HG02610 (cell line): ENCODE measurements at regions not wholly inside any gene's neighbourhood (a gene's known extent, or its start where the extent isn't known, plus 50 kb on each side); places are given as distances from the start of the nearest gene placed in this dataset.

Experiments used
- ATAC-seq: cut with Tn5 transposase; IDR thresholded peaks from one replicate; pipeline ENCODE4 v1.9.1; 2021; ENCODE audit warnings: mild to moderate bottlenecking, moderate library complexity; ENCODE audit not compliant: unreplicated experiment

DNA sequence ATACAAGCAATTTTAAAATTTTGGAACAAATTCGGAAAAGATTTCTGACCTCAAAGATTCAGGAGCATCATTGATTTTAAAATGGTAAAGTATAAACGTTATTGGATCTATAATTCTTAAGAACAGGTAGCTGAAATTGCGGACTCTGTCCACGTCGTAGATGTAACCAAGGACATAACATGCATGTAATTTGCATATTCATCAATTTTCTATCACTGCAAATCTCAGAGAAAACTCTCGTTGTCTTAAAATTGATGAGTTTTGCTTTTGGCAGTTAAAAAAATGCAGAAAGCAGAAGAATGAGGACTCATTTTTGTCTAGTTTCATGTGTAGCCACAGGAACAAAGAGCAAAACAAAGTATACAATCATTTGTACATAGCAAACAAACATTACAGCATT lies 1094.4 kb downstream of the SI start:
- ATAC-seq, result no peak

- no peak for ATAC-seq
Measured at GRCh38 chr3:163971861-163972260, 1106.4 kb downstream of the SI start.

DNA sequence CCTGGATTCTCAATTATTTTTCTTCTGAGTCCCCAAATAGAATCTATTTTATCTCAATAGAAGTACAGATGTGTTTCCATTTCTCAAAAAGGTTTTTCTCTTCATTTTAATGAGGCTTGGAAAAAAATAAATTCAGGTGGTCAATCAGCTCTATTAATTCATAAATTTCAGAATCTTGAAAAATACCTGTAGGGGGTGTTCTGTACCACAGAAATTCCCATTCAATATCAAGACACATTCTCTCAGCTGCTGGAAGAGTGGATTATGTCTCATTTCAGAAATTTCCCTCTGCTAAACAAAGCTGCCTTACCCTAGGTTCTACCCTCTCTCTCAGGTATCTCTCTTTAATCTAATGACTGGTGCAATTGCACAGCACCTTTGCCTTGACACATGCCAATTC lies 1121.2 kb downstream of the SI start:
- no peak for ATAC-seq

DNA sequence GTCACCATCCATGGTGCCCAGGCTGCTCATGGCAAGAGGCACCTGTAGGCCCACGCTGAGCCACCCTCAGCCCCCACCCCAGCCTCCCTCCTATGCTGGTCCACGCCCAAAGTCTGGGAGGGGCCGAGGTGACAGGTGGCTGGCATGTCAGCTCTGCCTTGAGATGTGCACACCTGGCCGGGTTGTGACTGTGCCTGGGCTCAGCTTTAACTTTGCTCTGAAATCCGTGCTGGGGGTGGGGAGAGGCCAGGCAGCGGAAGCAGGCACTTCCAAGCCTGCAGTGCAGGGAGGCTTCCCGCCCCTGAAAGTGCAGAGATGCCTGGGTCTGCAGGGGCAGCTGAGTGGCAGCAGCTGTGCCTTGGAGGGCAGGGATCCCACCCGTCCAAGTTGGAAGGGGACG lies 1124.8 kb downstream of the SI start:
- no peak for ATAC-seq

- ATAC-seq, result no peak
Measured at GRCh38 chr3:163952499-163952898, 1125.8 kb downstream of the SI start.

- no peak for ATAC-seq
Measured at GRCh38 chr3:163951397-163951987, 1126.8 kb downstream of the SI start.

DNA sequence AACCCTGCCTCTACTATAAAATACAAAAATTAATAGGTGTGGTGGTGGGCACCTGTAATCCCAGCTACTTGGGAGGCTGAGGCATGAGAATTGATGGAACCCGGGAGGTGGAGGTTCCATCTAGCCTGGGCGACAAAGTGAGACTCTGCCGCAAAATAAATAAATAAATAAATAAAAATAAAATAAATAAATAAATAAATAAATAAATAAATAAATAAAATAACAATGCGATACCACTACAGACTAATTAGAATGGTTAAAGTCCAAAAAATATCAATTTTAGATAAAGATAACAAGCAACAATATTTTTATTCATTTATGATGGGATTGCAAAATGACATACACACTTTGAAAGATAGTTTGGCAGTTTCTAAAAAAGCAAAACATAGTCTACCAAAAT lies 1131.5 kb downstream of the SI start:
- no peak for ATAC-seq

- no peak for ATAC-seq
Measured at GRCh38 chr3:163943664-163944063, 1134.6 kb downstream of the SI start.

DNA sequence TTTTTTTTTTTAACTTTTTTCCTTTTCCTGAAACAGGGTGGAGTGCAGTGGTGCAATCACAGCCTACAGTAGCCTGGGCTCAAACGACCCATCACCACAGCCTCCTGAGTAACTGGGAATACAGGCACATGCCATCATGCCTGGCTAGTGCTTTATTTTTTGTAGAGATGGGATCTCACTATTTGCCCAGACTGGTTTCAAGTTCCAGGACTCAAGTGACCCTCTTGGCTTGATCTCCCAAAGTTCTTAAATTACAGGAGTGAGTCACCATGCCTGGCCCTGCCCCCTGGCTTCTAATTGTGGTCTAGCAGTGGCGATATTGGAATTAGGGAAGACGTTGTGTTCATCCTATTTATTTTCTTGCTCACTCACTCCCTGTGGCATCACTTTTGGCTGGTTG lies 1138.4 kb downstream of the SI start:
- no peak for ATAC-seq

- ATAC-seq, result no peak
Measured at GRCh38 chr3:163936543-163936942, 1141.8 kb downstream of the SI start.

GRCh38 chr3:163935411-163935810 lies 1142.9 kb downstream of the SI start:
- no peak for ATAC-seq

GRCh38 chr3:163929069-163929652 lies 1149.1 kb downstream of the SI start:
- ATAC-seq, result no peak

DNA sequence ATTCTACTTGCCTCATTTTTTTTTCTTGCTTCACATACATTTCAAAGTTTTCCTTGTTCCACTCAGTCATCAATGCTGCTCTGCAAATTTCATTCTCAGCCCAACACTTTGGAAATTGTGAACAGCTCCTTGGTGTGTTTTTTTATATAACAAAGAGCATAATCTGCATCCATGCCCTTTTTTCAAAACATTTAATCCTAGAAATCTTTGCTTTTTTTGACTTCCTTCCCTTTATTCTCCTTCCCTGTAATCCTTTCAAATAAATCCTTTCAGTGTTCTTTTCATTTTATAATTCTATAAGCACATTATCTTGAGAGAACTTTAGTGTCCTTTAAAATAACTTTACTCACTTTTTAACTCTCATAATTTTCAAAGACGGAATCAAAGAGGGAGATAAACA lies 1150.8 kb downstream of the SI start:
- ATAC-seq, result no peak

DNA sequence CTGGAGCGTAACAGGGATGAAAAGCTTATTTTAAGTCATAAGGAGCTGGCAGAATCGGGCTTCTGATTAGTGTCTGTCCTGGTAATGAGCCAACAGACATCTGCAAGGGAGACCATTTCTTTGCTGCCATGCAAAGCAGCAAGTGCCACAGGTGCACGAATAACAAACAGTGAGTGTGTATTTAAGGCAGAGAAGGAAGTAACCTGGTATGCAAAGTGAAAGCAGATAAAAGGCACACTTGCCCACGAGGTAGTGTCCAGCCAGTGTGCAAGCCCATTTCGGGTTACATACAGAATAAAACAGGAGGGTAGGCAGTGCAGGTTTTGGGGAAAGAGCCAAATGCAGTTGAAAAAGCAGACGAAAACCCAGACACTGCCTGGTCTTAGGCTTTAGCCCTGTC lies 1153.7 kb downstream of the SI start:
- ATAC-seq, result no peak

GRCh38 chr3:163919154-163919553 lies 1159.1 kb downstream of the SI start:
- ATAC-seq, result no peak

DNA sequence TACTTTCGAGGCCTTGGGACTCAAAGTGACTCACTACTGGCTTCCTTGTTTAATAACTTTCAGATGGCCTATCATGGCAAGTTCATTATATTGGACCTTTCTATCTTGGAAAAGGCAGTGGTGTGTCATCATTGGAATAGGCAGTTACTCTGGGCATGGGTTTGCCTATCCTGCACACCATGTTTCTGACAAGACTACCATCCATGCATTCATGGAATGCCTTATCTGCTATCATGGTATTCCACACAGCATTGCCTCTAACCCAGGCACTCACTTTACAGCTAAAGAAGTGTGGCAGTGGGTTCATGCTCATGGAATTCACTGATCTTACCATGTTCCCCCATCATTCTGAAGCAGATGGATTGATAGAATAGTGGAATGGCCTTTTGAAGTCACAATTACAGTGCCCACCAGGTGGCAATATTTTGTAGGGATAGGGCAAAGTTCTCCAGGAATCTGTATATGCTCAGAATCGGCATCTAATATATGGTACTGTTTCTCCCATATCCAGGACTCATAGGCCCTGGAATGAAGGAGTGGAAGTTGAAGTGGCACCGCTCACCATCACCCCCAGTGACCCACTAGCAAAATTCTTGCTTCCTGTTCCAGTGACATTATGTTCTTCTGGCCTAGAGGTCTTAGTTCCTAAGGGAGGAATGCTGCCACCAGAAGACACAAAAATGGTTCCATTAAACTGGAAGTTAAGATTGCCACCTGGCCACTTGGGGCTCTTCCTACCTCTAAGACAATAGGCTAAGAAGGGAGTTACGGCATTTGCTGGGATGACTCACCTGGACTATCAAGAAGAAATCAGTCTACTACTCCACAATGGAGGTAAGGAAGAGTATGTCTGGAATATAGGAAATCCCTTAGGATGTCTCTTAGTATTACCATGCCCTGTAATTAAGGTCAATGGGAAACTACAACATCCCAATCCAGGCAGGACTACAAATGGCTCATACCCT lies 1161.4 kb downstream of the SI start:
- ATAC-seq, result no peak

DNA sequence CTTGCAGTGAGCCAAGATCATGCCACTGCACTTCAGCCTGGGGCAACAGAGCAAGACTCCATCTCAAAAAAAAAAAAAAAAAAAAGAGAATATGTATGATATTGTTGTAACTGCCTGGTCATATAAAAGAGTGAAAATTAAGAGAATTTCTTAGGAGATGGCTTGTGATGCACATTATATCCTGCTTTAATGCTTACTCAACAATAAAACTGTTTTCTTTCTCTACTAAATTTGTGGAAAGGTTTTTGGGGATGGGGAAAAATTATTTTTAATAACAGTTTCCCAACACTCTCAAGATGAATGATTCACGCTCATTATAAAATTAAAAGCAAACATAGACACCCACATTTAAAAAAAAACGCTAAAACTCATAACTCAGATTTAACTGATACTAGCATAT lies 1163.0 kb downstream of the SI start:
- no peak for ATAC-seq

GRCh38 chr3:163914567-163914966 lies 1163.7 kb downstream of the SI start:
- no peak for ATAC-seq

DNA sequence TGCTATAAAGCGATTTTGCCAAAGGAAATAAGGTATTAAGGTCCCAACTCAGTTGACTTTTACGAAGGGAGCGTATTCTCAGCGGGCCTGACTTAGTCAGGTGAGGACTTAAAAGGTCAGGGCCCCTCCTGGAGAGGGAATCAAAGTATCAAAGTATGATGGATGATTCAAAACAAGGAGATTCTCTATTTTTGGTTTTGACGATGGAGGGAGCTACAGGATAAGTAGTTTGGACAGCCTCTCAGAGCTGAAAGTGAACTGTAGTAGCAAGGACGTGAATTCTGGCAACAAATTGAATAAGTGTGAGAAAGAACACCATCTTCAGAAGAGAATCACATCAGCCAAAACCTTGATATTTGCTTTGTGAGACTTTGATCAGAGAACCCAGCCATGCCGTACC lies 1186.5 kb downstream of the SI start:
- ATAC-seq, result no peak

DNA sequence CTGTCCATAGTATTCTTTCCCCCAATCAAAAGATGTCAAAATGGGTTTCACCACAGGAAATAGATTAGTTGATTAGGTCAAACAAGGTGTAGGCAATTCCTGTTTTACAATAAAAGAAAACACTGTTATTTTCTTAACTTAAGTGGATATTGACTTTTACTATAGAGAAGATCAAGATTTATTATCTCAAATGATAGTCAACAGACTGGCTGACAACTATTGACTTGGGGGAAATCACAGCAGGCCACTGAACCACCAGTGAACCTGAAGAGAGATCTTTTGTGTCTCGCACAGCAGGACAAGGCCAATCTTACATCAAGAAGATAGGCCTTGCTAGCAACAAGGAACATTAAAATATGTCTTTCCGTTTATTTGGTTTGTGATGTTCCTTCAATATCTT lies 1187.6 kb downstream of the SI start:
- no peak for ATAC-seq

- peak; percentile 70 for ATAC-seq
Measured at GRCh38 chr3:163879172-163879571, 1199.1 kb downstream of the SI start.

- ATAC-seq, result no peak
Measured at GRCh38 chr3:163878396-163878795, 1199.9 kb downstream of the SI start.
